CD8-positive, alpha-beta memory T cell (primary cell): ENCODE measurements at regions not wholly inside any gene's neighbourhood (a gene's known extent, or its start where the extent isn't known, plus 50 kb on each side); places are given as distances from the start of the nearest gene placed in this dataset.

Experiments used
- CTCF ChIA-PET: fragments of 350-600 bp; sonication (Branson Sonifier 250); formaldehyde crosslinking; loops from one replicate; lab custom pipeline; 2021; ENCODE audit warnings: antibody characterized with exemption; lab: Charles Lee
- POLR2A ChIA-PET: fragments of 350-600 bp; sonication (Branson Sonifier 250); formaldehyde crosslinking; loops from one replicate; lab custom pipeline; 2021; ENCODE audit warnings: antibody characterized with exemption; lab: Charles Lee
- DNase-seq, 5 donors: peaks; one replicate each; pipeline versions ENCODE4 v3.0.0 to v3.0.0-alpha.2; 2020 to 2022; ENCODE audit warnings: mixed read lengths in 1 of 5
- H3K27ac ChIP-seq: one replicate; pipeline ENCODE4 v1.7.0; 2013; ENCODE audit warnings: low read depth, mild to moderate bottlenecking, low read length, moderate library complexity
- H3K27me3 ChIP-seq: 2 replicates; pipeline ENCODE4 v1.7.0; 2013; ENCODE audit warnings: low read length, mild to moderate bottlenecking; ENCODE audit not compliant: insufficient read depth, poor library complexity, severe bottlenecking
- H3K36me3 ChIP-seq: 2 replicates; pipeline ENCODE4 v1.7.0; 2013; ENCODE audit warnings: mild to moderate bottlenecking, low read length, moderate library complexity; ENCODE audit not compliant: insufficient read depth
- H3K4me1 ChIP-seq: 2 replicates; pipeline ENCODE4 v1.7.0; 2013; ENCODE audit warnings: mild to moderate bottlenecking, low read length, moderate library complexity; ENCODE audit not compliant: insufficient read depth
- H3K4me3 ChIP-seq: 2 replicates; pipeline ENCODE4 v1.7.0; 2013; ENCODE audit warnings: mild to moderate bottlenecking, low read length
- H3K9me3 ChIP-seq: 2 replicates; pipeline ENCODE4 v1.7.0; 2013; ENCODE audit warnings: mild to moderate bottlenecking, low read length
- H3K27ac Mint-ChIP-seq, 8 donors: one replicate each; pipeline ENCODE4 v1.8.0; 2020 to 2021; ENCODE audit warnings: mixed read lengths in 8 of 8, mild to moderate bottlenecking in 6 of 8, inconsistent platforms in 3 of 8, moderate library complexity in 3 of 8
- H3K27me3 Mint-ChIP-seq, 2 donors: one replicate each; pipeline ENCODE4 v1.8.0; 2020 to 2021; ENCODE audit warnings: mixed read lengths in 2 of 2, mild to moderate bottlenecking in 1 of 2, moderate library complexity in 1 of 2
- H3K36me3 Mint-ChIP-seq, 3 donors: one replicate each; pipeline ENCODE4 v1.8.0; 2020 to 2021; ENCODE audit warnings: mixed read lengths in 3 of 3, inconsistent platforms in 1 of 3, mild to moderate bottlenecking in 1 of 3
- H3K4me1 Mint-ChIP-seq, 3 donors: one replicate each; pipeline ENCODE4 v1.8.0; 2020 to 2021; ENCODE audit warnings: mixed read lengths in 3 of 3, inconsistent platforms in 1 of 3, mild to moderate bottlenecking in 1 of 3
- H3K4me3 Mint-ChIP-seq, 7 donors: one replicate each; pipeline ENCODE4 v1.8.0; 2020 to 2021; ENCODE audit warnings: mixed read lengths in 7 of 7, mild to moderate bottlenecking in 6 of 7, moderate library complexity in 4 of 7, inconsistent platforms in 2 of 7
- H3K9me3 Mint-ChIP-seq, 5 donors: one replicate each; pipeline ENCODE4 v1.8.0; 2020 to 2022; ENCODE audit warnings: mixed read lengths in 5 of 5, mild to moderate bottlenecking in 3 of 5, moderate library complexity in 2 of 5, inconsistent platforms in 1 of 5

GRCh38 chr10:14438576-14438975 is 107.9 kb upstream of the FRMD4A start:
- no peaks in the 10 kb centered on the region for H3K9me3 ChIP-seq
- CTCF ChIA-PET = no interaction called here
- Mint-ChIP-seq H3K9me3 (peaks cover 0 to 2% (median 0%) of the 10 kb centered on the region in 5 donors), H3K4me3 (no peak overlapping the region), H3K27me3 (peaks cover 12 to 40% of the 10 kb centered on the region in 2 donors), H3K4me1 (no peaks in the 10 kb centered on the region), H3K27ac (no peak overlapping the region), H3K36me3 (no peaks in the 10 kb centered on the region)
- peaks cover 5% of the 10 kb centered on the region for H3K27me3 ChIP-seq
- POLR2A ChIA-PET = no interaction called here
- no peaks in the 10 kb centered on the region for H3K36me3 ChIP-seq
- no peak for DNase-seq
- no peak overlapping the region for H3K4me3 ChIP-seq
- no peak overlapping the region for H3K27ac ChIP-seq
- H3K4me1 ChIP-seq = no peaks in the 10 kb centered on the region

- no peaks in the 10 kb centered on the region for H3K4me1 Mint-ChIP-seq
- no peak overlapping the region for H3K4me3 Mint-ChIP-seq
- no peak for DNase-seq
- H3K27ac Mint-ChIP-seq = no peak overlapping the region
- H3K27me3 Mint-ChIP-seq = peaks cover 12 to 40% of the 10 kb centered on the region in 2 donors
- peaks cover 5% of the 10 kb centered on the region for H3K27me3 ChIP-seq
- H3K9me3 ChIP-seq = no peaks in the 10 kb centered on the region
- ChIA-PET POLR2A (no interaction called here), CTCF (no interaction called here)
- no peak overlapping the region for H3K4me3 ChIP-seq
- H3K36me3 ChIP-seq = no peaks in the 10 kb centered on the region
- no peaks in the 10 kb centered on the region for H3K36me3 Mint-ChIP-seq
- H3K4me1 ChIP-seq = no peaks in the 10 kb centered on the region
- no peak overlapping the region for H3K27ac ChIP-seq
- peaks cover 0 to 2% (median 0%) of the 10 kb centered on the region in 5 donors for H3K9me3 Mint-ChIP-seq
These were observed 107.3 kb upstream of the FRMD4A start for GRCh38 chr10:14438057-14438456.

- Histone ChIP-seq H3K27ac (no peak overlapping the region), H3K4me1 (no peaks in the 10 kb centered on the region), H3K4me3 (no peak overlapping the region), H3K36me3 (no peaks in the 10 kb centered on the region), H3K27me3 (no peaks in the 10 kb centered on the region), H3K9me3 (no peaks in the 10 kb centered on the region)
- POLR2A ChIA-PET = no interaction called here
- DNase-seq = no peak
- Mint-ChIP-seq H3K36me3 (no peaks in the 10 kb centered on the region), H3K4me3 (no peak overlapping the region), H3K27ac (no peak overlapping the region), H3K27me3 (peaks cover 10 to 33% of the 10 kb centered on the region in 2 donors), H3K9me3 (peaks cover 0 to 2% (median 0%) of the 10 kb centered on the region in 5 donors), H3K4me1 (no peaks in the 10 kb centered on the region)
- CTCF ChIA-PET = no interaction called here
These were observed 105.4 kb upstream of the FRMD4A start for GRCh38 chr10:14435976-14436632.

GRCh38 chr10:14433147-14433546 is 102.4 kb upstream of the FRMD4A start:
- no peaks in the 10 kb centered on the region for H3K27me3 ChIP-seq
- H3K4me1 ChIP-seq = no peaks in the 10 kb centered on the region
- no peak for DNase-seq
- POLR2A ChIA-PET = no interaction called here
- Mint-ChIP-seq H3K9me3 (peaks cover 0 to 4% (median 0%) of the 10 kb centered on the region in 5 donors), H3K27ac (no peak overlapping the region), H3K4me3 (no peak overlapping the region), H3K27me3 (peaks cover 2 to 37% of the 10 kb centered on the region in 2 donors), H3K36me3 (no peaks in the 10 kb centered on the region), H3K4me1 (no peaks in the 10 kb centered on the region)
- H3K4me3 ChIP-seq = no peak overlapping the region
- H3K27ac ChIP-seq = no peak overlapping the region
- no peaks in the 10 kb centered on the region for H3K9me3 ChIP-seq
- no peaks in the 10 kb centered on the region for H3K36me3 ChIP-seq
- CTCF ChIA-PET = no interaction called here

GRCh38 chr10:14431868-14432267 is 101.1 kb upstream of the FRMD4A start:
- H3K36me3 Mint-ChIP-seq = no peaks in the 10 kb centered on the region
- H3K9me3 ChIP-seq = no peaks in the 10 kb centered on the region
- no peak overlapping the region for H3K4me3 ChIP-seq
- POLR2A ChIA-PET = no interaction called here
- no peaks in the 10 kb centered on the region for H3K27me3 ChIP-seq
- H3K27me3 Mint-ChIP-seq = peaks cover 2 to 47% of the 10 kb centered on the region in 2 donors
- CTCF ChIA-PET = no interaction called here
- no peak for DNase-seq
- H3K4me1 Mint-ChIP-seq = no peaks in the 10 kb centered on the region
- H3K9me3 Mint-ChIP-seq = peaks cover 0 to 10% (median 0%) of the 10 kb centered on the region in 5 donors
- H3K4me3 Mint-ChIP-seq = no peak overlapping the region
- no peak overlapping the region for H3K27ac ChIP-seq
- no peaks in the 10 kb centered on the region for H3K36me3 ChIP-seq
- H3K27ac Mint-ChIP-seq = no peak overlapping the region
- H3K4me1 ChIP-seq = no peaks in the 10 kb centered on the region

- H3K9me3 ChIP-seq = no peaks in the 10 kb centered on the region
- H3K4me1 Mint-ChIP-seq = no peaks in the 10 kb centered on the region
- H3K4me3 ChIP-seq = no peak overlapping the region
- ChIA-PET CTCF (no interaction called here), POLR2A (no interaction called here)
- H3K36me3 ChIP-seq = no peaks in the 10 kb centered on the region
- no peak overlapping the region for H3K4me3 Mint-ChIP-seq
- no peak for DNase-seq
- H3K4me1 ChIP-seq = no peaks in the 10 kb centered on the region
- H3K36me3 Mint-ChIP-seq = peaks cover 0 to 3% (median 0%) of the 10 kb centered on the region in 3 donors
- no peak overlapping the region for H3K27ac Mint-ChIP-seq
- H3K27ac ChIP-seq = no peak overlapping the region
- peaks cover 2 to 54% of the 10 kb centered on the region in 2 donors for H3K27me3 Mint-ChIP-seq
- H3K9me3 Mint-ChIP-seq = peaks cover 0 to 10% (median 0%) of the 10 kb centered on the region in 5 donors
- no peaks in the 10 kb centered on the region for H3K27me3 ChIP-seq
These were observed 98.4 kb upstream of the FRMD4A start for GRCh38 chr10:14429043-14429700.

- Mint-ChIP-seq H3K4me3 (no peak overlapping the region), H3K4me1 (no peaks in the 10 kb centered on the region), H3K27ac (no peak overlapping the region), H3K9me3 (peaks cover 0 to 12% (median 0%) of the 10 kb centered on the region in 5 donors), H3K36me3 (peaks cover 0 to 3% (median 0%) of the 10 kb centered on the region in 3 donors), H3K27me3 (peaks cover 2 to 53% of the 10 kb centered on the region in 2 donors)
- H3K4me3 ChIP-seq = no peak overlapping the region
- CTCF ChIA-PET = no interaction called here
- no peaks in the 10 kb centered on the region for H3K36me3 ChIP-seq
- POLR2A ChIA-PET = no interaction called here
- H3K27me3 ChIP-seq = no peaks in the 10 kb centered on the region
- no peak overlapping the region for H3K27ac ChIP-seq
- no peak for DNase-seq
- no peaks in the 10 kb centered on the region for H3K9me3 ChIP-seq
- no peaks in the 10 kb centered on the region for H3K4me1 ChIP-seq
These were observed 94.3 kb upstream of the FRMD4A start for GRCh38 chr10:14425034-14425433.

GRCh38 chr10:14423111-14423744 is 92.5 kb upstream of the FRMD4A start:
- ChIA-PET CTCF (no interaction called here), POLR2A (no interaction called here)
- Mint-ChIP-seq H3K36me3 (peaks cover 0 to 3% (median 0%) of the 10 kb centered on the region in 3 donors), H3K27ac (no peak overlapping the region), H3K4me3 (no peak overlapping the region), H3K9me3 (peaks cover 0 to 10% (median 0%) of the 10 kb centered on the region in 5 donors), H3K27me3 (peaks cover 7 to 52% of the 10 kb centered on the region in 2 donors), H3K4me1 (no peaks in the 10 kb centered on the region)
- Histone ChIP-seq H3K36me3 (no peaks in the 10 kb centered on the region), H3K4me3 (no peak overlapping the region), H3K27ac (no peak overlapping the region), H3K9me3 (no peaks in the 10 kb centered on the region), H3K4me1 (no peaks in the 10 kb centered on the region), H3K27me3 (no peaks in the 10 kb centered on the region)
- DNase-seq = no peak
